RWPE1 (cell line): ENCODE measurements at regions not wholly inside any gene's neighbourhood (a gene's known extent, or its start where the extent isn't known, plus 50 kb on each side); places are given as distances from the start of the nearest gene placed in this dataset.
A peak's percentile ranks its signal among the peaks of the same experiment; 100 is the strongest.

Source experiments
- CTCF ChIA-PET: fragments of 350-600 bp; sonication (Branson Sonifier 250); formaldehyde crosslinking; extraction: SDS; loops from one replicate; lab custom pipeline; 2021; lab: Yijun Ruan, JAX
- POLR2A ChIA-PET: fragments of 400-600 bp; formaldehyde crosslinking; extraction: SDS; loops from one replicate; lab custom pipeline; 2020; ENCODE audit warnings: antibody characterized with exemption; ENCODE audit not compliant: low non-redundant PET; lab: Yijun Ruan, JAX
- DNase-seq: peaks from one replicate; pipeline ENCODE4 v3.0.0; 2012; ENCODE audit warnings: low spot score
- H3K27ac ChIP-seq: fragments of 450-650 bp; 2 replicates; pipeline ENCODE4 v1.5.1; 2017
- CTCF ChIP-seq: fragments of 450-650 bp; conservative IDR thresholded peaks from 2 replicates; pipeline ENCODE4 v1.5.1; 2017; ENCODE audit warnings: low read depth, mild to moderate bottlenecking

GRCh38 chr15:62742409-62743171 is 300.0 kb upstream of the TPM1 start:
- TF ChIP-seq CTCF = peak; percentile 97
- DNase-seq = peak; percentile 71
- POLR2A ChIA-PET = no interaction called here
- peak overlapping the region; percentile 80 for H3K27ac ChIP-seq
- CTCF ChIA-PET = interaction anchor here (0.6 to 3.2 kb wide), 38 partner anchors 8 to 1011 kb away, joined by 3 to 21 read pairs (median 4); no protein-coding TSS in a partner anchor

GRCh38 chr15:62745621-62746225 is 296.8 kb upstream of the TPM1 start:
- TF ChIP-seq CTCF = no peak
- POLR2A ChIA-PET = no interaction called here
- CTCF ChIA-PET = interaction anchor here (0.7 kb wide), 2 partner anchors 174 to 256 kb away, joined by 3 read pairs; no protein-coding TSS in a partner anchor
- DNase-seq = no peak
- no peak overlapping the region for H3K27ac ChIP-seq

DNA sequence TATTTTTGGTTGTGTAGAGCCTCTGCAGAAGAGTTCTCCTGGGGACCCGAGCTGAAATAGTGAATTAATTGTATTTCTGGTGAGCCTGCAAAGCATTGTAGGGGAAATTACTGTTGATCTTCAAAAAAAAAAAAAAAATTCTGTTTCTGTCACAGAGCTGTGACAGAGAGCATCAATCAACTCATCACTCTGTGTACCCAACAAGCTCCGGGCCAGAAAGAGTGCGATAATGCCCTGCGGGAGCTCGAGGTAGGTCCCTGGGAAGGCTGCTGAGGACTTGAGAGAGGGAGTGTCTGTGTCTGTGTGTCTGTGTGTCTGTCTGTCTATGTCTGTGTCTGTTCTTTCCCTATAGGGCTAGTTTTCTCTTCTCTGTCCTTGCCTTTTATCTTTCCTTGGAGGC is 294.4 kb upstream of the TPM1 start:
- TF ChIP-seq CTCF = no peak
- ChIA-PET POLR2A (no interaction called here), CTCF (interaction anchor here (0.7 kb wide), 1 partner anchor 9 kb away, joined by 4 read pairs; no protein-coding TSS in a partner anchor)
- no peak overlapping the region for H3K27ac ChIP-seq
- DNase-seq = no peak

GRCh38 chr15:62749036-62749815 is 293.3 kb upstream of the TPM1 start:
- no peak overlapping the region for H3K27ac ChIP-seq
- no peak for TF ChIP-seq CTCF
- no peak for DNase-seq
- ChIA-PET CTCF (no interaction called here), POLR2A (no interaction called here)

DNA sequence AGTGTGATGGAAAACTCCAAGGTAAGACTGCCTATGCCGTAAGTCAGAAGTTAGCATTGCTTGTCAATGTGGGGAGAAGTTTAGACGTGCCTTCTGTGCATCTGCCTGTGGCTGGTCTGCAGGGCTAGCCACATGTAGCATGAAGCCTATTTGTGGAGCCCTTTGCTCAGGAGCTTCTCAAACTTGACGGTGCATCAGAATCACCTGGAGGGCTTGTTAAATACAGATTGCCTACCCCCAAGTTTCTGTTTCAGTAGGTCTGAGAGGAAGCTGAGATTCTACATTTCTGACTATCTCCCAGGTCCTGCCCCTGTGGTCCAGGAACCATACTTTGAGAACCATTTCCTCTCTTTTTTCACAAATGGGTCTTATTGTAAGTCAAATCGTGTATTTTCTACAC is 292.1 kb upstream of the TPM1 start:
- no peak for DNase-seq
- no peak overlapping the region for H3K27ac ChIP-seq
- ChIA-PET CTCF (no interaction called here), POLR2A (no interaction called here)
- TF ChIP-seq CTCF = no peak
